AG04450 (cell line): ENCODE measurements at regions not wholly inside any gene's neighbourhood (a gene's known extent, or its start where the extent isn't known, plus 50 kb on each side); places are given as distances from the start of the nearest gene placed in this dataset.

Source experiments
- CTCF ChIA-PET: fragments of 300-600, 350-600 bp; formaldehyde crosslinking; extraction: SDS; loops from one replicate; lab custom pipeline; 2022; ENCODE audit warnings: antibody characterized with exemption, inconsistent platforms; lab: Charles Lee
- POLR2A ChIA-PET: fragments of 350-600 bp; formaldehyde crosslinking; extraction: SDS; loops from one replicate; lab custom pipeline; 2021; ENCODE audit warnings: antibody characterized with exemption, inconsistent platforms; lab: Yijun Ruan, JAX
- DNase-seq: peaks from one replicate; pipeline ENCODE4 v3.0.0-alpha.2; 2011; ENCODE audit warnings: low read depth, low spot score
- H3K27ac ChIP-seq: one replicate; pipeline ENCODE4 v1.5.1; 2012; ENCODE audit warnings: low read depth, low read length, control low read depth
- H3K27me3 ChIP-seq: one replicate; pipeline ENCODE4 v1.6.0; 2012; ENCODE audit warnings: low read length; ENCODE audit not compliant: control insufficient read depth, insufficient read depth
- H3K4me3 ChIP-seq: 2 replicates; pipeline ENCODE4 v1.5.1; 2011; ENCODE audit warnings: mild to moderate bottlenecking, low read depth, low read length, control low read depth
- H3K9me3 ChIP-seq: 2 replicates; pipeline ENCODE4 v1.5.1; 2012; ENCODE audit warnings: low read length; ENCODE audit not compliant: control insufficient read depth, insufficient read depth
- CTCF ChIP-seq: IDR thresholded peaks from 2 replicates; pipeline ENCODE4 v1.5.1; 2011; ENCODE audit warnings: low read depth, low read length, control low read depth, inconsistent platforms

- peak; percentile 21 for DNase-seq
- POLR2A ChIA-PET = no interaction called here
- H3K27me3 ChIP-seq = no peaks in the 10 kb centered on the region
These were observed 301.9 kb downstream of the CCER1 start for GRCh38 chr12:90653040-90653439.

GRCh38 chr12:90652280-90652679 is 302.7 kb downstream of the CCER1 start:
- CTCF ChIA-PET = no interaction called here
- POLR2A ChIA-PET = no interaction called here
- Histone ChIP-seq H3K27me3 (no peaks in the 10 kb centered on the region), H3K9me3 (no peaks in the 10 kb centered on the region), H3K27ac (no peak overlapping the region), H3K4me3 (no peak overlapping the region)
- TF ChIP-seq CTCF = no peak
- DNase-seq = no peak

More at GRCh38 chr12:90653040-90653439, 301.9 kb downstream of the CCER1 start:
- Histone ChIP-seq H3K4me3 (no peak overlapping the region), H3K9me3 (no peaks in the 10 kb centered on the region), H3K27ac (no peak overlapping the region)
- no peak for TF ChIP-seq CTCF
- CTCF ChIA-PET = no interaction called here

- Histone ChIP-seq H3K27me3 (no peaks in the 10 kb centered on the region), H3K27ac (no peak overlapping the region), H3K4me3 (no peak overlapping the region), H3K9me3 (no peaks in the 10 kb centered on the region)
- DNase-seq = no peak
- ChIA-PET POLR2A (no interaction called here), CTCF (no interaction called here)
- TF ChIP-seq CTCF = no peak
These were observed 309.8 kb downstream of the CCER1 start for GRCh38 chr12:90645181-90645580.

GRCh38 chr12:90631591-90632212 is 323.3 kb downstream of the CCER1 start:
- TF ChIP-seq CTCF = no peak

GRCh38 chr12:90630006-90630405 is 325.0 kb downstream of the CCER1 start:
- TF ChIP-seq CTCF = no peak
- Histone ChIP-seq H3K27ac (no peak overlapping the region), H3K27me3 (no peaks in the 10 kb centered on the region), H3K4me3 (no peak overlapping the region), H3K9me3 (no peaks in the 10 kb centered on the region)
- POLR2A ChIA-PET = no interaction called here
- CTCF ChIA-PET = no interaction called here
- DNase-seq = no peak

More at GRCh38 chr12:90631591-90632212, 323.3 kb downstream of the CCER1 start:
- DNase-seq = no peak
- Histone ChIP-seq H3K4me3 (no peak overlapping the region), H3K27ac (no peak overlapping the region), H3K27me3 (no peaks in the 10 kb centered on the region), H3K9me3 (no peaks in the 10 kb centered on the region)
- POLR2A ChIA-PET = no interaction called here
- CTCF ChIA-PET = no interaction called here
